G401.6 (cell line): ENCODE measurements at regions not wholly inside any gene's neighbourhood (a gene's known extent, or its start where the extent isn't known, plus 50 kb on each side); places are given as distances from the start of the nearest gene placed in this dataset.

Experiments
- FAIRE-seq: peaks from 2 replicates; lab custom pipeline; 2012; peaks lifted over from hg19 to GRCh38; lab: Jason Lieb, UNC

GRCh38 chr10:20489961-20490360 is 407.1 kb downstream of the NEBL start:
- FAIRE-seq = no peak

DNA sequence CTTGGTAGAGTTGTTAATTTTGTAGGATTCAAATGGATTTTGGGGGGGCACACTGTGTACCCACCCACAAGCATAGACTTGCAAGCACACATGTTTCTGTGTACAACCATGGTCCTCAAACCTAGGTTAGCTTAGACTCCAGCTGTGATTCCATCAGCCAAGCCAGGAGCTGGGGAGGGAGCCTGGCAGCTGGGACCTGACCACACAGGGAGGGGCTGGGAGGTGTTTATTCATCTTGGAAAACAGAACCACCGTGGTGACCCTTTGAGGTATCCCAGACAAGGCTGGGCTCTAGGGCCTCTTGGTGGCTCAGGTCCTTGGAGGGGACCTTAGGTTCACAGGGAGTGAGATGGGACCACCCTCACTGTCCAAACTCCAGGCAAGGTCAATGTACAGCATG is 410.3 kb downstream of the NEBL start:
- FAIRE-seq = no peak

GRCh38 chr10:20485554-20485953 is 411.6 kb downstream of the NEBL start:
- no peak for FAIRE-seq

DNA sequence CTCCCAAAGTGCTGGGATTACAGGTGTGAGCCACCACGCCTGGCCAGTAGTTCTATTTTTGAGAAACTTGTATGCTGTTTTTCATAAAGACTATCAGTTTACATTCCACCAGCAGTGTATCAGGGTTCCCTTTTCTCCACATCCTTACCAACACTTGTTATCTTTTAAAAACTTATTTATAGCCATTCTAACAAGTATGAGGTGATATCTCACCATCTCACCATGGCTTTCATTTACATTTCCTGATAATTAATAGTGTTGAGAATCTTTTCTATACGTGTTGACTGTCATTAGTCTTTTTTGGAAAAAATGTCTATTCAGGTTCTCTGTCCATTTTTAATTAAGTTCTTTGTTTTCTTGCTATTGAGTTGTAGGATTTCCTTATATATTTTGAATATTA is 416.1 kb downstream of the NEBL start:
- no peak for FAIRE-seq

DNA sequence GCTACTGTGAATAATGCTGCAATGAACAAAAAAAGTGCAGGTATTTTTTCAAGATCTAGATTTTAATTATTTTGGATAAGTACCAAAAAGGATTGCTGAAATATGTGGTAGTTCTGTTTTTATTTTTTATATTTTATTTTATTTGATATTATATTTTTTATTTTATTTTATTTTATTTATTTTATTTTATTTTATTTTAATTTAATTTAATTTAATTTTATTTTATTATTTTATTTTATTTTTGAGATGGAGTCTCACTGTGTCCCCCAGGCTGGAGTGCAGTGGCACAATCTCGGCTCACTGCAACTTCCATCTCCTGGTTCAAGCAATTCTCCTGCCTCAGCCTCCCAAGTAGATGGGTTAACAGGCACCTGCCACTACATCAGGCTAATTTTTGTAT is 416.5 kb downstream of the NEBL start:
- FAIRE-seq = peak; percentile 73

GRCh38 chr10:20474064-20474463 is 423.0 kb downstream of the NEBL start:
- FAIRE-seq = no peak

- no peak for FAIRE-seq
Measured at GRCh38 chr10:20473023-20473760, 423.9 kb downstream of the NEBL start.

- FAIRE-seq = no peak
Measured at GRCh38 chr10:20466731-20467130, 430.4 kb downstream of the NEBL start.

GRCh38 chr10:20457649-20458048 is 439.5 kb downstream of the NEBL start:
- FAIRE-seq = no peak

GRCh38 chr10:20455774-20456173 is 441.3 kb downstream of the NEBL start:
- no peak for FAIRE-seq

GRCh38 chr10:20454331-20454730 is 442.8 kb downstream of the NEBL start:
- no peak for FAIRE-seq

- FAIRE-seq = no peak
Measured at GRCh38 chr10:20446561-20447193, 450.4 kb downstream of the NEBL start.

DNA sequence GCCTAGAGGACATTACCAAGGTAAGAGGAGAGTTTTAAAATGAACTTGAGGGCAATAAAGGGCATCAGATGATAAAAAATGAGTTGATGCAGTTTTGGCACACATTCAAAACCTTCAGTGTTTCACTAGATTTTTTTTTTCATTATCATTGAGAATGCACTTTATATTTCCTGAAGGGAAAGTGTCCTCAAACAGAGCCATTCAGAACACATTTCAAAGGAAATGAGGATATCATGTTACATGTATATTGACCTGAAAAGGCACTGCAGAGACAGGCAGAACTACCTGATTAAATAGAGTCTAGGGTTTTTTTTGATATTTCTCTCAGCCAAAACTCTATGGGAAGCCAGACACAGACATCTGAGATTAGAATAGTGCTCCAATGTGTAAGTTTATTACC is 454.0 kb downstream of the NEBL start:
- no peak for FAIRE-seq

DNA sequence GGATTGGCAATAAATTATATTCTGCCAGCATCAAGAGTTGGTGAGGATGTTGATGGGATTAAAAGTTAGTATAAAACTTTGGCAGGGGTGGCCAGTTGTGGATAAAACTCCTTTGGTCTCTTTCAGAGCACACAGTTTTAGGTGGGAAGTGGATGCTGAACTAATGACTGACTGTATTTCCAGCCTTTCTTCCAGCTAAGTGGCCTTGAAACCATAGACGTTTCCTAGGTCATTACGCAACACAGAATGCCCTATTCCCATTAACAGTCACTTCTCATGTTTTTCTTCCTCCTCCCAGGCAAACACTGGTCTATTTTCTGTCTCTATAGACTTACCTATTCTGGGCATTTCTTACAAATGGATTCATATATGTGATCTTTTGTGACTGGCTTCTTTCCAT is 467.4 kb downstream of the NEBL start:
- no peak for FAIRE-seq

GRCh38 chr10:20427821-20428220 is 469.3 kb downstream of the NEBL start:
- FAIRE-seq = no peak

GRCh38 chr10:20418286-20418685 is 478.8 kb downstream of the NEBL start:
- FAIRE-seq = no peak

DNA sequence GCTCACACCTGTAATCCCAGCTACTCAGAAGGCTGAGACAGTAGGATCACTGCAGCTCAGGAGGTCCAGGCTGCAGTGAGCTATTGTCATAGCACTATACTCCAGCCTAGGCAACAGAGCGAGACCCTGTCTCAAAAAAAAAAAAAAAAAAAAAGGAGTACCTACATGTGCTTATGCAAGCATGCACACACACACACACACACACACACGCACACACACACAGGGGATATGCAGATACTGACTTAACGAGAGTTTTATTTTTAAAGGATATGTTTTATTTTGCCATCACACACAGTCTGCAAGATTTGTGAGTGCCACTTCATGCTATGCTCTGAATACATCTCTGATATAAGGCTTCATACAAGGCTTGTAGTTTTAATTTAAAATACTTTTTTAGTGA is 479.3 kb downstream of the NEBL start:
- FAIRE-seq = no peak

DNA sequence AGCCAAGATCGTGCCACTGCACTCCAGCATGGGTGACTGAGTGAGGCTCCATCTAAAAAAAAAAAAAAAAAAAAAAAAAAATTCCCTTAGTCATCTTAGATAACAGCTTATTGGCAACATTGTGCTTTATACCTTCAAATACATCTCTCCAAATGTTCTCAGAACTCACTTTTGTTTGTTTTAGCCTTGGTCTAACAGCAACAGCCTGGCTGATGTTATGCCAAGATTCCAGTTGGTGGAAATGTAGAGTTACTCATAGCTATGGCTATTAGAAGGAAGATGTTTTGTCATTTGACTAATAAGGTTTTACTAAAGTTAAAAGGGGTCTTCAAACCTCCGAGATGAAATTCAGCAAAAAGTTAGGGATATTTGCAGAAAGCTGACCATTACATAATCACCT is 481.4 kb downstream of the NEBL start:
- FAIRE-seq = no peak

GRCh38 chr10:20407357-20407756 is 489.8 kb downstream of the NEBL start:
- no peak for FAIRE-seq

- FAIRE-seq = no peak
Measured at GRCh38 chr10:20406281-20407104, 490.6 kb downstream of the NEBL start.

DNA sequence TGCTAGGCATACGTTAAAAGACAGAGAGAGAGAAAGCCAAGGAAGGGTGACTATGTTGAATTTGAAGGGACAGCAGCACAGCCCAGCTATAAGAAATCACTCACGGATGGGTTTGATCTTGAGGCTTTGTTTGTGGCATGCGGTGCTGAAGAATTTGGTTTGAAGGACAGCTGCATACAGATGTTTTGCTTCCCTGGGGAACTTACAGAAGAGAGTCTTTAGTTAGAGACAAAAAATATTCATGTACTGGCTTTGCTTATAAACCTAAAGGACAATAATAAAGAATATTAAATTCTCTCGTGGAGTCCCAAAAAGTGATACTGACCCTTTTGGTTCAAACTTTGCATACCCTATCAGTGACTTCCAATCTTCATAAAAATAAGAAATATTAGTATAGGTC is 491.4 kb downstream of the NEBL start:
- FAIRE-seq = no peak

DNA sequence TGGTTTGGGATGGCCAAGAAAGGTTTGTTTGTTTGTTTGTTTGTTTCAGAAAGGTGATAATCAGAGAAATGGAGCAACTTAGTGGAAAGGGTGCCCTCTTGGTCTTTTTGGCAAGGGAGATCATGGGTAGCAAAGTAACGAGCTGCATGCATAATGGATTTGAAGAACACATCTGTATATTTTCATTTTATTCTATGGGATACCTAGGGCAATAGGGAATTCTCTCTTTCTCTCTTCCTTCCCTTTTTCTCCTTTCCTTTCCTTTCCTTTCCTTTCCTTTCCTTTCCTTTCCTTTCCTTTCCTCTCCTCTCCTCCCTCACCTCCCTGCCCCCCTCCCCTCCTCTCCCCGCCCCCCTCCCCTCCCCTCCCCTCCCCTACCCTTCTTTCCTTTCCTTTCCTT is 492.1 kb downstream of the NEBL start:
- FAIRE-seq = no peak

DNA sequence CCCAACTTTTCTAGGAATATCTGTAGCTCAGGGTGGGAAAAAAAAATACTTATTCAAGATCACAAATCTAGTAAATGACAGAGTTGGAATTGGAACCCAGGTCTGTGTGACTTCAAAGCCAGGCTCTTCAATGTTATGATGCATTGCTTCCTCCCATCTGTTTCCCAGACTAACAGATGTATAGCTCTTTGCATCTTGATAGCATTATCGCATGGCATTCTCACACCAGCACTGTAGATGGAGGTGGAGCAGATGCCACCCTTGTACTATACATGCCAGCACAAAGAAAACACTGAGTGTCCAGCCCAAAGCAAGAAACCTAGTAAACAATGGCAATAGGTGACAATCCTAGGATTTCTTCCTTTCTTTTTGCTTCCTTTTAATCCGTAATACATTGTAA is 497.3 kb downstream of the NEBL start:
- no peak for FAIRE-seq
